ENCODE measurements at regions not wholly inside any gene's neighbourhood (a gene's known extent, or its start where the extent isn't known, plus 50 kb on each side); places are given as distances from the start of the nearest gene placed in this dataset.

GRCh38 chr13:59476366-59476765, 687.4 kb downstream of the DIAPH3 start:
- no peak for DNase-seq

GRCh38 chr13:59477011-59477410, 686.7 kb downstream of the DIAPH3 start:
- DNase-seq: no peak

GRCh38 chr13:59478908-59479307, 684.8 kb downstream of the DIAPH3 start:
- no peak for DNase-seq

GRCh38 chr13:59479629-59480028, 684.1 kb downstream of the DIAPH3 start:
- no peak for DNase-seq

- DNase-seq: no peak
Measured at GRCh38 chr13:59480396-59481259, 683.1 kb downstream of the DIAPH3 start.

GRCh38 chr13:59483501-59484145, 680.1 kb downstream of the DIAPH3 start:
- no peak for DNase-seq

- no peak for DNase-seq
Measured at GRCh38 chr13:59487883-59488282, 675.8 kb downstream of the DIAPH3 start.

GRCh38 chr13:59488436-59488835, 675.3 kb downstream of the DIAPH3 start:
- DNase-seq: no peak

GRCh38 chr13:59490651-59491050, 673.1 kb downstream of the DIAPH3 start:
- DNase-seq: no peak

GRCh38 chr13:59492030-59492636, 671.6 kb downstream of the DIAPH3 start:
- DNase-seq: no peak

GRCh38 chr13:59493436-59493965, 670.2 kb downstream of the DIAPH3 start:
- DNase-seq: no peak

- DNase-seq: no peak
Measured at GRCh38 chr13:59494151-59494550, 669.6 kb downstream of the DIAPH3 start.

- DNase-seq: no peak
Measured at GRCh38 chr13:59494560-59494970, 669.2 kb downstream of the DIAPH3 start.

- peak in 1 of 2 experiments; percentile 50 for DNase-seq
Measured at GRCh38 chr13:59495299-59495698, 668.4 kb downstream of the DIAPH3 start.

- peak; percentile 63 to 89 for DNase-seq
Measured at GRCh38 chr13:59495936-59496512, 667.7 kb downstream of the DIAPH3 start.

- DNase-seq: no peak
Measured at GRCh38 chr13:59497621-59498247, 666.0 kb downstream of the DIAPH3 start.

- DNase-seq: no peak
Measured at GRCh38 chr13:59501004-59501403, 662.7 kb downstream of the DIAPH3 start.

GRCh38 chr13:59504407-59504806, 659.3 kb downstream of the DIAPH3 start:
- no peak for DNase-seq

GRCh38 chr13:59510386-59510785, 653.3 kb downstream of the DIAPH3 start:
- peak in 1 of 2 experiments; percentile 53 for DNase-seq

GRCh38 chr13:59513686-59514085, 650.0 kb downstream of the DIAPH3 start:
- DNase-seq: no peak

- DNase-seq: no peak
Measured at GRCh38 chr13:59514316-59514715, 649.4 kb downstream of the DIAPH3 start.

GRCh38 chr13:59519819-59520218, 643.9 kb downstream of the DIAPH3 start:
- no peak for DNase-seq

GRCh38 chr13:59521549-59521948, 642.2 kb downstream of the DIAPH3 start:
- DNase-seq: no peak
